Right lobe of liver (tissue), 6 donors: ENCODE measurements at regions not wholly inside any gene's neighbourhood (a gene's known extent, or its start where the extent isn't known, plus 50 kb on each side); places are given as distances from the start of the nearest gene placed in this dataset.
A peak's percentile ranks its signal among the peaks of the same experiment; 100 is the strongest.

Experiments used
- ATAC-seq, 4 donors: fragments of 200-7000 bp; cut with Tn5 transposase; one replicate each; pipeline ENCODE4 v1.9.1; 2020; ENCODE audit warnings: mild to moderate bottlenecking in 4 of 4, moderate library complexity in 4 of 4
- DNase-seq, 3 donors: peaks; one replicate each; pipeline ENCODE4 v3.0.0-alpha.2; 2020
- H3K27ac ChIP-seq, 3 donors: fragments of 200-600 bp; one replicate each; pipeline ENCODE4 v1.8.0; 2022
- H3K27me3 ChIP-seq, 2 donors: fragments of 200-600 bp; one replicate each; pipeline ENCODE4 v1.8.0; 2022
- H3K36me3 ChIP-seq, 4 donors: fragments of 200-600 bp; sonication (generic) in 1 of 4; one replicate each; pipeline versions ENCODE4 v1.5.1 to v1.8.0; 2017 to 2022; ENCODE audit warnings: control low read depth in 1 of 4
- H3K4me1 ChIP-seq, 4 donors: fragments of 200-600 bp; sonication (generic) in 1 of 4; one replicate each; pipeline versions ENCODE4 v1.5.1 to v1.8.0; 2017 to 2022; ENCODE audit warnings: control low read depth in 1 of 4
- H3K4me3 ChIP-seq, 3 donors: fragments of 200-600 bp; one replicate each; pipeline ENCODE4 v1.8.0; 2022
- H3K9me3 ChIP-seq, 4 donors: fragments of 200-600 bp; sonication (generic) in 1 of 4; one replicate each; pipeline versions ENCODE4 v1.5.1 to v1.8.0; 2017 to 2022; ENCODE audit warnings: control low read depth in 1 of 4
- CTCF ChIP-seq, 4 donors: fragments of 200-600 bp in 3 of 4; fragments of 450-650 bp in 1 of 4; IDR thresholded peaks; one replicate each; pipeline versions ENCODE4 v1.5.1 to v1.8.0; 2016 to 2022; ENCODE audit warnings: antibody characterized with exemption in 4 of 4, mild to moderate bottlenecking in 2 of 4
- POLR2A ChIP-seq: fragments of 450-650 bp; IDR thresholded peaks from one replicate; pipeline ENCODE4 v1.6.1; 2017; ENCODE audit warnings: antibody characterized with exemption, mild to moderate bottlenecking
- WGBS: methylation state at CpG from one replicate; pipeline ENCODE4 v1.1.6; 2018; ENCODE audit warnings: low coverage, low lambda C conversion rate; ENCODE audit not compliant: insufficient coverage; ENCODE audit errors: missing lambda C conversion rate; 5-methylcytosine and 5-hydroxymethylcytosine counted together
- intact Hi-C, 2 donors: fragments of 100-400 bp; cut with DNase I; formaldehyde crosslinking; loops; one replicate each; pipeline versions ENCODE4 v1.11.2 to v1.14.1; 2022
- donor health status: DM: no; HTN: yes; CAD: no.
- donor health status: DM: no; HTN: no; CAD: no.
- donor health status: DM: no; HTN: no; CAD: no.
- donor health status: DM: no; HTN: yes; CAD: no.
- donor health status: DM: no; HTN: yes; CAD: no.

- no peak overlapping the region for H3K27ac ChIP-seq
- H3K4me1 ChIP-seq: no peaks in the 10 kb centered on the region
- WGBS: 75% methylated on average over 2 of the region's 15 CpGs
- ATAC-seq (no peak), DNase-seq (peak in 1 of 3 donors; percentile 33)
- no peaks in the 10 kb centered on the region for H3K27me3 ChIP-seq
- H3K9me3 ChIP-seq: no peaks in the 10 kb centered on the region
- no peaks in the 10 kb centered on the region for H3K36me3 ChIP-seq
- intact Hi-C loops: no loop called here
- no peak overlapping the region for H3K4me3 ChIP-seq
- no peak for TF ChIP-seq CTCF (IDR thresholded peaks at IDR 0.05)
- TF ChIP-seq POLR2A: no peak
Observed at GRCh38 chr2:239601201-239601851, 200.5 kb upstream of the HDAC4 start.

- intact Hi-C loops: no loop called here
- DNase-seq: peak in 1 of 3 donors; percentile 38
- TF ChIP-seq POLR2A: no peak
- TF ChIP-seq CTCF (IDR thresholded peaks at IDR 0.05): no peak
Observed at GRCh38 chr2:239600650-239601049, 199.8 kb upstream of the HDAC4 start.

GRCh38 chr2:239600001-239600593, 199.3 kb upstream of the HDAC4 start:
- no peaks in the 10 kb centered on the region for H3K36me3 ChIP-seq
- WGBS: 73% methylated on average over 5 of the region's 14 CpGs
- no peaks in the 10 kb centered on the region for H3K27me3 ChIP-seq
- no peak for TF ChIP-seq CTCF (IDR thresholded peaks at IDR 0.05)
- no peak for TF ChIP-seq POLR2A
- H3K4me1 ChIP-seq: no peaks in the 10 kb centered on the region
- H3K27ac ChIP-seq: no peak overlapping the region
- ATAC-seq (no peak), DNase-seq (peak in 1 of 3 donors; percentile 33)
- H3K9me3 ChIP-seq: no peaks in the 10 kb centered on the region
- no peak overlapping the region for H3K4me3 ChIP-seq
- intact Hi-C loops: no loop called here

More at GRCh38 chr2:239600650-239601049, 199.8 kb upstream of the HDAC4 start:
- Histone ChIP-seq H3K4me3 (no peak overlapping the region), H3K9me3 (no peaks in the 10 kb centered on the region), H3K27ac (no peak overlapping the region), H3K27me3 (no peaks in the 10 kb centered on the region), H3K4me1 (no peaks in the 10 kb centered on the region), H3K36me3 (no peaks in the 10 kb centered on the region)
- no CpG with 5 or more reads among the region's 5 CpGs for WGBS
- ATAC-seq: no peak

GRCh38 chr2:239599299-239599698, 198.5 kb upstream of the HDAC4 start:
- DNase-seq (peak in 1 of 3 donors; percentile 35), ATAC-seq (no peak)
- Histone ChIP-seq H3K36me3 (no peaks in the 10 kb centered on the region), H3K27ac (no peak overlapping the region), H3K27me3 (no peaks in the 10 kb centered on the region), H3K9me3 (no peaks in the 10 kb centered on the region), H3K4me1 (no peaks in the 10 kb centered on the region), H3K4me3 (no peak overlapping the region)
- intact Hi-C loops: no loop called here
- TF ChIP-seq CTCF (IDR thresholded peaks at IDR 0.05): no peak
- no peak for TF ChIP-seq POLR2A
- WGBS: 49% methylated on average over 5 of the region's 14 CpGs
